MM.1S (cell line): ENCODE measurements at regions not wholly inside any gene's neighbourhood (a gene's known extent, or its start where the extent isn't known, plus 50 kb on each side); places are given as distances from the start of the nearest gene placed in this dataset.

Experiments
- CTCF ChIP-seq: fragments of 300-600 bp; sonication (generic); IDR thresholded peaks from 2 replicates; pipeline ENCODE4 v1.5.1; 2016; ENCODE audit warnings: antibody characterized with exemption, low read length, mixed read lengths
- EZH2 ChIP-seq: fragments of 300-600 bp; sonication (generic); optimal IDR thresholded peaks from 2 replicates; pipeline ENCODE3; 2017; ENCODE audit warnings: low read depth, mild to moderate bottlenecking, antibody characterized with exemption, low read length, mixed read lengths
- EZH2phosphoT487 ChIP-seq: fragments of 300-600 bp; sonication (generic); IDR thresholded peaks from 2 replicates; pipeline ENCODE4 v1.6.1; 2018; ENCODE audit warnings: antibody characterized with exemption, low read length

- no peak for TF ChIP-seq CTCF
- no peak for TF ChIP-seq EZH2
- TF ChIP-seq EZH2phosphoT487: no peak
Observed at GRCh38 chr3:89783341-89783927, 676.0 kb downstream of the EPHA3 start.
